HEK293T (cell line): ENCODE measurements at regions not wholly inside any gene's neighbourhood (a gene's known extent, or its start where the extent isn't known, plus 50 kb on each side); places are given as distances from the start of the nearest gene placed in this dataset.

ENCODE experiments used
- CTCF ChIA-PET: fragments of 350-600 bp; formaldehyde crosslinking; extraction: SDS; loops from one replicate; lab custom pipeline; 2021; ENCODE audit warnings: antibody characterized with exemption, inconsistent platforms; lab: Yijun Ruan, JAX
- POLR2A ChIA-PET: fragments of 350-600 bp; formaldehyde crosslinking; extraction: SDS; loops from one replicate; lab custom pipeline; 2020; ENCODE audit warnings: antibody characterized with exemption, inconsistent platforms; lab: Yijun Ruan, JAX
- DNase-seq: peaks from one replicate; pipeline ENCODE4 v3.0.0; 2012; ENCODE audit warnings: mixed read lengths; ENCODE audit errors: extremely low spot score
- ARNT ChIP-seq: fragments of 450-650 bp; IDR thresholded peaks from 2 replicates; pipeline ENCODE4 v1.6.1; 2017; ENCODE audit warnings: mild to moderate bottlenecking
- BHLHE40 ChIP-seq: fragments of 450-650 bp; IDR thresholded peaks from 2 replicates; pipeline ENCODE4 v1.6.1; 2016; ENCODE audit warnings: mild to moderate bottlenecking, moderate library complexity, borderline replicate concordance
- CTBP1 ChIP-seq: fragments of 450-650 bp; IDR thresholded peaks from 2 replicates; pipeline ENCODE4 v1.6.1; 2016; ENCODE audit warnings: borderline replicate concordance
- ELF4 ChIP-seq: fragments of 450-650 bp; IDR thresholded peaks from 2 replicates; pipeline ENCODE4 v1.6.1; 2017; ENCODE audit warnings: antibody characterized with exemption
- FOXA1 ChIP-seq: fragments of 450-650 bp; IDR thresholded peaks from 2 replicates; pipeline ENCODE4 v1.6.1; 2016; ENCODE audit warnings: mild to moderate bottlenecking
- FOXK2 ChIP-seq: fragments of 450-650 bp; IDR thresholded peaks from 2 replicates; pipeline ENCODE4 v1.6.1; 2016; ENCODE audit warnings: mild to moderate bottlenecking
- FOXM1 ChIP-seq: fragments of 450-650 bp; IDR thresholded peaks from 2 replicates; pipeline ENCODE4 v1.6.1; 2017; ENCODE audit warnings: mild to moderate bottlenecking, borderline replicate concordance
- HDGF ChIP-seq: fragments of 450-650 bp; IDR thresholded peaks from 2 replicates; pipeline ENCODE4 v1.6.1; 2017; ENCODE audit warnings: antibody characterized with exemption, borderline replicate concordance
- L3MBTL2 ChIP-seq: fragments of 450-650 bp; conservative IDR thresholded peaks from 2 replicates; pipeline ENCODE4 v1.6.1; 2016; ENCODE audit warnings: mild to moderate bottlenecking
- LEF1 ChIP-seq: fragments of 450-650 bp; IDR thresholded peaks from 2 replicates; pipeline ENCODE4 v1.6.1; 2017; ENCODE audit warnings: mild to moderate bottlenecking, borderline replicate concordance
- NFRKB ChIP-seq: fragments of 450-650 bp; IDR thresholded peaks from 2 replicates; pipeline ENCODE4 v1.6.1; 2016; ENCODE audit warnings: mild to moderate bottlenecking, moderate library complexity
- SP1 ChIP-seq: fragments of 450-650 bp; IDR thresholded peaks from 2 replicates; pipeline ENCODE4 v1.6.1; 2017
- SUZ12 ChIP-seq: fragments of 450-650 bp; IDR thresholded peaks from 2 replicates; pipeline ENCODE4 v1.6.1; 2016; ENCODE audit warnings: mild to moderate bottlenecking
- TARDBP ChIP-seq: fragments of 450-650 bp; IDR thresholded peaks from 2 replicates; pipeline ENCODE4 v1.6.1; 2016
- ZNF384 ChIP-seq: fragments of 450-650 bp; IDR thresholded peaks from 2 replicates; pipeline ENCODE4 v1.6.1; 2016
- TF ChIP-seq, protein P1 (sequence below): fragments of 450-650 bp; IDR thresholded peaks from 2 replicates; pipeline ENCODE4 v1.6.1; 2016

DNA sequence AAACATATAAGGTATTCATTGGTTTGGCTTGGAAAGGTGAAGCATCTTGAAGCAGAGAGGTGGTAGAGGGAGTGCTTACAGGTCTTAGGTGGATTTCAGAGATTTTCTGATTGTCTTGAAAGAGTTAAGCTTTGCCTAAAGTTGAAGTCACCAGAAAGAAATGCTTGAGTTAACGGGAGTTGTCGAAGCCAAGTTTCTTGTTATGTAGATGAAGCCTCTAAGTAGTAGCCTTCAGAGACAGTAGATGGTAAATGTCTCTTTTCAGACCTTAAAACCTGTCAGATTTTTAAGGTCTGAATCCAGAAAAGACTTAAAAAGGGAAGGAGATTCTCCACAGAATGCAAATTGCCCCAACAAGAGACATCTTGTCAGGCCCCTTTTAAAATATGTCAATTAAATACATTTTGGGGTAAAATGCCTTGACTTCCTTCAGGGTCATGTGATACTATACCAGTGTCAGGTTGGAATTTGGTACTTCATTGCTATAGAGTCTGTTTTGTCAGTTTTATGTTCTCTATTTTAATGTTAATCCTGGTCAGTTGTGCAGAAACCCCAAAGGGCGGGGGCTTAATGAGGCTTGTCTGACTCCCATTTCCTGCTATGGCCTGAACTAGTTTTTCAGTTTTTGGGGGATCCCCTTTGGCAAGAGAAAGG is 81.0 kb downstream of the PCDH18 start:
- CTCF ChIA-PET, result no interaction called here
- no peak for DNase-seq
- TF ChIP-seq ELF4 (no peak), HDGF (no peak), FOXM1 (no peak), TARDBP (no peak), CTBP1 (no peak), ARNT (no peak), FOXA1 (no peak), SUZ12 (no peak), LEF1 (no peak), SP1 (no peak), L3MBTL2 (no peak), BHLHE40 (no peak), NFRKB (no peak), ZNF384 (no peak), FOXK2 (no peak)
- TF ChIP-seq, protein P1, sequence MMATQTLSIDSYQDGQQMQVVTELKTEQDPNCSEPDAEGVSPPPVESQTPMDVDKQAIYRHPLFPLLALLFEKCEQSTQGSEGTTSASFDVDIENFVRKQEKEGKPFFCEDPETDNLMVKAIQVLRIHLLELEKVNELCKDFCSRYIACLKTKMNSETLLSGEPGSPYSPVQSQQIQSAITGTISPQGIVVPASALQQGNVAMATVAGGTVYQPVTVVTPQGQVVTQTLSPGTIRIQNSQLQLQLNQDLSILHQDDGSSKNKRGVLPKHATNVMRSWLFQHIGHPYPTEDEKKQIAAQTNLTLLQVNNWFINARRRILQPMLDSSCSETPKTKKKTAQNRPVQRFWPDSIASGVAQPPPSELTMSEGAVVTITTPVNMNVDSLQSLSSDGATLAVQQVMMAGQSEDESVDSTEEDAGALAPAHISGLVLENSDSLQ, result no peak
- POLR2A ChIA-PET, result no interaction called here

DNA sequence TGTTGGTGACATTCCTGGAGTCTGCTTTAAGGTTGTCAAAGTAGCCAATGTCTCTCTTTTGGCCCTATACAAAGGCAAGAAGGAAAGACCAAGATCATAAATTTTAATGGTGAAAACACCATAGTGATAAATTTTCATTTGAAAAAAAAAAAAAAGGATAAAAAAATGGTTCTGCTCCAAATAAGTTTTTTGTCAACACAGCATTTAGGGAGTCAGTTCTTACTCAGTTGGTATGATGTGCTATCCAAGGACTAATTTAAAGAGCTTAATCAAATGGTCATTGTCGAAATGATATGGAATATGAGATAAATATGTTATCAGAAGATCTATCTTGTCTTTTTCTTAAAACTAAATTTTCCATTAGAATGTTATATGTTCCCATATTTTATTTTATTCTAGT is 83.9 kb downstream of the PCDH18 start:
- no peak for DNase-seq
- TF ChIP-seq HDGF, result no peak
- TF ChIP-seq NFRKB, result no peak
- no peak for TF ChIP-seq SUZ12
- no peak for TF ChIP-seq ELF4
- no peak for TF ChIP-seq ZNF384
- TF ChIP-seq BHLHE40, result no peak
- no peak for TF ChIP-seq FOXM1
- TF ChIP-seq SP1, result no peak
- no peak for TF ChIP-seq FOXK2
- no peak for TF ChIP-seq FOXA1
- no peak for TF ChIP-seq TARDBP
- TF ChIP-seq CTBP1, result no peak
- ChIA-PET POLR2A (no interaction called here), CTCF (no interaction called here)

DNA sequence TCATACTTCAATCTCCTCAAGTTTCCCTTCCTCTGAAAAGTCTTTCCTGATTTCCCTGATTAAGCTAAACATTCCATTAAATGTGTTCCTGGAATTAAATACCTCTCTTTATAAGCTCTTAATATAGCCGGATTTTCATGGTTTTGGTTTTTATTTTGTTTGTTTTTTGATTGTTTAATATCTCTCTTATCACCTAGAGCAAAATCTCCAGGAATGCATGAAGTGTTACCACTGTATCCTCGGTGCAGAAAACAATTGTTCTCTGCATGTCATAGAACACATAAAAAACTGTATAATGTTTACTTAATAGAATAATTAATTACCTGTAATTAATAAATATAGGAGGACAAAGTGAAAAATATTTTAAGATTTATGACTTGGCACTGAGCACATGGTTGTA is 86.2 kb downstream of the PCDH18 start:
- ChIA-PET POLR2A (no interaction called here), CTCF (no interaction called here)
- TF ChIP-seq FOXA1 (no peak), BHLHE40 (no peak), ZNF384 (no peak)
- TF ChIP-seq, protein P1, result 0 out of 2 replicates have a peak, but pooled peaks have one; percentile 5
- no peak for DNase-seq

DNA sequence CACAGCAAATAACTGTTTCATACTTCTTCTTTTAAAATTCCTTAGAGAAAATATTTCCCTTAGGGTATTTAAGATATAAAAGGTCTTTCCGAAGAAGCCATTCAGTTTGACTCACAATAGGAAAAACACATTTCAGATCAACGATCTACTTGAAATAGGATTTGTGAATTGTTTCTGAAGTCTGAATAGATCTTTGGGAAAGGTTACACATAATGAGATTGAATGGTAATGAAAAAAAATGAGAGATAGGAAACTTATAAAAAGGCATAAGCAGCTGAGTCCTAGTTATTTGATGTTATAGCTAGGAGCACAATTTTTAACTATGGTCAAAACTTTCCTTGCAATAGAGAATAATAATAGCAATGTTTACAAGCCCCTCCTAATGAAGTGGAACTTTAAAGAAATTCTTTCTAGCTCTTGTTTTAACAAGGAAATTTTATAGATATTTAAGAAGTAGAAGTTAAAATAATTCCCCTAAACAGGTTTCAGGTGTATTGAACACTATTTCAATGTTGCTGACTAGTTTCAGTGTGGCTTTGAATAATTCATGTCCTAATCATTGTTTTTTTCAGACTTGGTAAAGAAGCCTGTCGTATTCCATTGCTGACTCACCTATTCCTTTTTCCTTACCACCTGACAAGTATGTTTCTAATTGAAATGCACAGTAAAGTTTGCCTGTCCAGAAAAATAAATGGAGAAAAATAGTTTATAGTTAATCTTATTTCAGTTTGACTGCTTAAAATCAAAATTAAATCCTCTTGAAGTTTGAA is 89.1 kb downstream of the PCDH18 start:
- ChIA-PET POLR2A (no interaction called here), CTCF (no interaction called here)
- no peak for TF ChIP-seq FOXA1
- no peak for TF ChIP-seq CTBP1
- TF ChIP-seq HDGF, result no peak
- no peak for TF ChIP-seq SUZ12
- TF ChIP-seq, protein P1, result no peak
- no peak for TF ChIP-seq LEF1
- no peak for TF ChIP-seq TARDBP
- no peak for TF ChIP-seq L3MBTL2
- no peak for TF ChIP-seq BHLHE40
- TF ChIP-seq ZNF384, result no peak
- no peak for TF ChIP-seq ELF4
- no peak for TF ChIP-seq ARNT
- no peak for TF ChIP-seq SP1
- TF ChIP-seq NFRKB, result no peak
- TF ChIP-seq FOXK2, result no peak
- no peak for TF ChIP-seq FOXM1
- DNase-seq, result no peak

DNA sequence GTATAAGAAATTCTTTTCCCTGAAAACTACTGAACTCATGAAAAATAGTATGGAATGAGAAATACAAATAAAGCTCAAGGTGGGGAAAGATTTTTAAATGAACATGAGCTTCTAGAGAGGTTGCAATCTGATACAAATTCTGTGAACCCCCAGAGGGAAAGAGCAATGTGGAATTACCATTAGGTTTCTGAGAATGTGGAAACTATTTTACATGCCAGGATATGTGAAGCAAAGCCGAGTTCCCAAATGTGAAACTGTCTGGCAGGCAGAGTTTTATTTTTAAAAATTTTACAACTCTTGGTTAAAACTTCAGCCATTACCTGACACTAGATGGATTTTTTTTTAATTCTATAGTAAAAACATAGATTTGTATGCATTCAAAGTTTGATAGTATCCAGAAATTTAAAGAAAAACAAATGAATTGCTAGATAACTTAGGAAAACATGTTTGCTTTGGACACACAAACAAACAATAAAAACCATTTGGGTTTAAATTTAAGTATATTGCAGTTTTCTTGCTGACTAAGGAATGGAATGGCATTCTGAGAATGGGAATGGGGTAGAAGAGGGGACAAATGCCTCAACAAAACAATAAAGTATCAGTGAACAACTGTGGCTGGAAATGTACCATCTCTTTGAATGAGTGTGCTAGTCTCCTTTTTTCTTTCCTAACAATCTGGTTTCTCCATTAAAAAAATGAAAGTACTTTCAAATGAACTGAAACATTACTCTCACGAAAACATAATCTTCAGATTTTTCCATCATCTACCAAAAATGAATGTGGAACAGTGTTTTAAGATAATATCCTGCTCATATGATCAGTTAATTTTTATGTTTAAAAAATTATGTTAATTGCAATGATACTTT is 99.6 kb downstream of the PCDH18 start:
- ChIA-PET CTCF (no interaction called here), POLR2A (no interaction called here)
- TF ChIP-seq ZNF384 (no peak), FOXK2 (no peak), ARNT (no peak), SUZ12 (no peak), BHLHE40 (no peak), SP1 (no peak), HDGF (no peak), TARDBP (no peak), FOXM1 (no peak), CTBP1 (no peak), ELF4 (no peak), L3MBTL2 (no peak), FOXA1 (no peak), LEF1 (no peak), NFRKB (no peak)
- TF ChIP-seq, protein P1, result no peak
- no peak for DNase-seq
